OCI-LY3 (cell line): ENCODE measurements at regions not wholly inside any gene's neighbourhood (a gene's known extent, or its start where the extent isn't known, plus 50 kb on each side); places are given as distances from the start of the nearest gene placed in this dataset.

Source experiments
- H2AFZ ChIP-seq: fragments of 200-600, 300-600 bp; shearing (Covaris generic); 2 replicates; pipeline ENCODE4 v1.6.0; 2014; ENCODE audit warnings: antibody characterized with exemption, low read depth, low read length
- H3K27ac ChIP-seq: fragments of 200-600, 300-600 bp; sonication (generic); 2 replicates; pipeline ENCODE4 v1.5.1; 2014; ENCODE audit warnings: mild to moderate bottlenecking, low read length, moderate library complexity, mixed read lengths
- H3K27me3 ChIP-seq: fragments of 200-600, 300-600 bp; sonication (generic); 2 replicates; pipeline ENCODE4 v1.6.1; 2014; ENCODE audit warnings: low read depth, low read length, mixed read lengths
- H3K36me3 ChIP-seq: fragments of 200-600, 300-600 bp; sonication (generic); replicated peaks from 2 replicates; pipeline ENCODE3; 2014; ENCODE audit warnings: low read depth, low read length, mixed read lengths
- H3K4me1 ChIP-seq: fragments of 300-600, 200-600 bp; sonication (generic); 2 replicates; pipeline ENCODE4 v1.6.1; 2014; ENCODE audit warnings: low read length, mixed read lengths
- H3K4me2 ChIP-seq: fragments of 200-600, 300-600 bp; sonication (generic); 2 replicates; pipeline ENCODE4 v1.6.1; 2014; ENCODE audit warnings: low read length, mixed read lengths
- H3K4me3 ChIP-seq: fragments of 300-600, 200-600 bp; sonication (generic); 2 replicates; pipeline ENCODE4 v1.5.1; 2014; ENCODE audit warnings: antibody characterized with exemption, mild to moderate bottlenecking, low read length, moderate library complexity
- H3K79me2 ChIP-seq: fragments of 300-600, 200-600 bp; shearing (Covaris generic); 2 replicates; pipeline ENCODE4 v1.6.1; 2014; ENCODE audit warnings: mild to moderate bottlenecking, low read length, mixed read lengths
- H3K9ac ChIP-seq: fragments of 300-600, 200-600 bp; shearing (Covaris generic); 2 replicates; pipeline ENCODE4 v1.6.0; 2014; ENCODE audit warnings: mild to moderate bottlenecking, low read length, moderate library complexity
- H3K9me3 ChIP-seq: fragments of 200-600, 300-600 bp; shearing (Covaris generic); 2 replicates; pipeline ENCODE4 v1.6.1; 2014; ENCODE audit warnings: low read length, mixed read lengths; ENCODE audit not compliant: insufficient read depth
- H4K20me1 ChIP-seq: fragments of 200-600, 300-600 bp; sonication (generic); 2 replicates; pipeline ENCODE4 v1.6.1; 2016; ENCODE audit warnings: low read length, mixed read lengths; ENCODE audit not compliant: insufficient read depth
- CTCF ChIP-seq: fragments of 200-600, 300-600 bp; sonication (generic); IDR thresholded peaks from 2 replicates; pipeline ENCODE4 v1.5.1; 2014; ENCODE audit warnings: antibody characterized with exemption, low read length, low read depth
- EZH2phosphoT487 ChIP-seq: fragments of 200-600 bp; shearing (Covaris generic); IDR thresholded peaks from 2 replicates; pipeline ENCODE4 v1.6.1; 2018; ENCODE audit warnings: antibody characterized with exemption, mixed run types, low read depth

GRCh38 chr10:4181081-4181480 is 396.1 kb upstream of the KLF6 start:
- peaks cover 23% of the 10 kb centered on the region for H3K4me1 ChIP-seq
- no peak overlapping the region for H3K4me2 ChIP-seq
- H3K27me3 ChIP-seq: no peaks in the 10 kb centered on the region
- no peak overlapping the region for H3K27ac ChIP-seq
- no peaks in the 10 kb centered on the region for H4K20me1 ChIP-seq
- no peaks in the 10 kb centered on the region for H3K9me3 ChIP-seq
- H2AFZ ChIP-seq: no peak overlapping the region
- H3K4me3 ChIP-seq: no peak overlapping the region
- no peak overlapping the region for H3K9ac ChIP-seq
- no peaks in the 10 kb centered on the region for H3K79me2 ChIP-seq
- no peaks in the 10 kb centered on the region for H3K36me3 ChIP-seq
- TF ChIP-seq EZH2phosphoT487 (no peak), CTCF (no peak)

DNA sequence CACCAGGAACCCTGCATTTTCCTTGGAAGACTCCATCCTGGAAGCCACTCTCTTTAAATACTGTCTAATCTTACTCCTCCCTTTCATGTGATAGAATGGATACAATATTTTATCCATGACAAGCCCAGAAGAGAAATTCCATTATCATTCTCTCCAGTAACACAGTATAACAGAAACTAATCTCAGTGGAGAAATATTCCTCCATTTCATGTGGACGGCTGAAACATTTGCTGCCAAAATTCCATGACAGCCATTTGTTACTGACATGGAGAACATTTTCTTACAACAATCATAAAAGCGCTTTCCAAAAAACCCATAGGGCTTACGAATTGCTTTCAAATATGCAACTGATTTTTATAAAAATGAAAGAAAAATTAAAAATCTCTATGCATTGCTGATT is 392.8 kb upstream of the KLF6 start:
- Histone ChIP-seq H3K9me3 (no peaks in the 10 kb centered on the region), H3K4me3 (no peak overlapping the region), H3K79me2 (no peaks in the 10 kb centered on the region), H4K20me1 (no peaks in the 10 kb centered on the region), H3K27me3 (no peaks in the 10 kb centered on the region), H3K36me3 (no peaks in the 10 kb centered on the region), H2AFZ (no peak overlapping the region), H3K4me1 (peaks cover 33% of the 10 kb centered on the region), H3K27ac (no peak overlapping the region), H3K4me2 (no peak overlapping the region), H3K9ac (no peak overlapping the region)
- no peak for TF ChIP-seq EZH2phosphoT487
- TF ChIP-seq CTCF: no peak

DNA sequence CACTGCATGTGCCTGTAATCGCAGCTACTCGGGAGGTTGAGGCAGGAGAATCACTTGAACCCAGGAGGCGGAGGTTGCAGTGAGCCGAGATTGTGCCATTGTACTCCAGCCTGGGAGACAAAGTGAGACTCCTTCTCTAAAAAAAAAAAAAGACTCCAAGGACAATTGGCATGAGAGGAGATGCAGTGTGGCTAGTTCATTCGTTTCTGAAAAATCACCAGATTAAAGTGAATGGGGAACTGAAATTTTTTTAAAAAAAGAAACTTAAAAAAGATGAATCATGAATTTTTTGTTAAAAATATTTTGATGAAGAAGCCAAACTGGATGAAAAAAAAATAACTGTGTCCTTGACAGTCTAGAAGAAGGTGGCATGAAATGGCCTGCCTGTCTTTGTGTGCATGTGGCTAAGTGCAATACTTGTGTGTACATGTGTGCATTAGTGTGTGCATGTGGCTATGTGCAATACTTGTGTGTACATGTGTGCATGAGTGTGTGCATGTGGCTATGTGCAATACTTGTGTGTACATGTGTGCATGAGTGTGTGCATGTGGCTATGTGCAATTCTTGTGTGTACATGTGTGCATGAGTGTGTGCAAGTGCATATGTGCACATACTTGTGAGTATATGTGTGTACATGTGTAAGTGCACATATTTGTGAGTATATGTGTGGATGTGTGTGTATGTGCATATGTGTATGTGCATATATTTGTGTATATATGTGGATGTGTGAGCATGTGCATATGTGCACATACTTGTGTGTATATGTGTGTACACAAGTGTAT is 391.7 kb upstream of the KLF6 start:
- TF ChIP-seq CTCF (no peak), EZH2phosphoT487 (no peak)
- no peak overlapping the region for H3K4me3 ChIP-seq

DNA sequence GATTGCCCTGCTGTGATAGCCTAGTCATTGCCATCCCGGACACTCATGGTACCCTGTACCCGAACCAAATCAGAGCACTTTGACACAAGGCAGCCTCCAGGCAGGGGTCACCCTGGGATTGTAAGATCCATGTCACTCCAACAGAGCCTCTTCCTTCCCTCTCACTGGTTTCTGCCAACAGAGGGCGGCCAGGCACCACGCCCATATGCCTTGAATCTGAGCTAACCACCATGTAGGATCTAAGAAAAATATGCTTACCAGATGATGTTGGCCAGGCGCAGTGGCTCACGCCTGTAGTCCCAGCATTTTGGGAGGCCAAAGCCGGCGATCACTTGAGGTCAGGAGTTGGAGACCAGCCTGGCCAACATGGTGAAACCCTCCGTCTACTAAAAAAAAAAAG is 389.2 kb upstream of the KLF6 start:
- Histone ChIP-seq H2AFZ (no peak overlapping the region), H3K4me2 (no peak overlapping the region), H3K9ac (no peak overlapping the region), H4K20me1 (no peaks in the 10 kb centered on the region), H3K9me3 (no peaks in the 10 kb centered on the region), H3K4me3 (no peak overlapping the region), H3K36me3 (no peaks in the 10 kb centered on the region), H3K4me1 (peaks cover 28% of the 10 kb centered on the region), H3K79me2 (no peaks in the 10 kb centered on the region), H3K27me3 (no peaks in the 10 kb centered on the region), H3K27ac (no peak overlapping the region)
- TF ChIP-seq CTCF: peak; percentile 19; the same call in 1 of the 2 replicates
- no peak for TF ChIP-seq EZH2phosphoT487

More for the DNA sequence above, 391.7 kb upstream of the KLF6 start:
- Histone ChIP-seq H3K27ac (no peak overlapping the region), H3K79me2 (no peaks in the 10 kb centered on the region), H4K20me1 (no peaks in the 10 kb centered on the region), H3K36me3 (no peaks in the 10 kb centered on the region), H3K9ac (no peak overlapping the region), H2AFZ (no peak overlapping the region), H3K4me2 (peak overlapping the region; percentile 47), H3K9me3 (no peaks in the 10 kb centered on the region), H3K4me1 (peaks cover 27% of the 10 kb centered on the region), H3K27me3 (no peaks in the 10 kb centered on the region)
